ENCODE measurements at regions not wholly inside any gene's neighbourhood (a gene's known extent, or its start where the extent isn't known, plus 50 kb on each side); places are given as distances from the start of the nearest gene placed in this dataset.

- no peaks in the 10 kb centered on the region for H3K4me1 ChIP-seq (ENCODE audit: insufficient read depth, low read length)
- no peak overlapping the region for H3K9ac ChIP-seq (ENCODE audit: low read depth, low read length)
- H3K27ac ChIP-seq (ENCODE audit: low read length): no peak overlapping the region
- no peak overlapping the region for H3K4me3 ChIP-seq (ENCODE audit: low read length)
- no peaks in the 10 kb centered on the region for H3K36me3 ChIP-seq (ENCODE audit: insufficient read depth, low read depth, low read length)
- H3K27me3 ChIP-seq (ENCODE audit: insufficient read depth, low read length): no peaks in the 10 kb centered on the region
- H3K9me3 ChIP-seq (ENCODE audit: insufficient read depth, low read depth, low read length): no peaks in the 10 kb centered on the region; the same call in 1 of the 2 replicates
These were observed 930.7 kb downstream of the MCTP2 start for GRCh38 chr15:95162069-95162468.

DNA sequence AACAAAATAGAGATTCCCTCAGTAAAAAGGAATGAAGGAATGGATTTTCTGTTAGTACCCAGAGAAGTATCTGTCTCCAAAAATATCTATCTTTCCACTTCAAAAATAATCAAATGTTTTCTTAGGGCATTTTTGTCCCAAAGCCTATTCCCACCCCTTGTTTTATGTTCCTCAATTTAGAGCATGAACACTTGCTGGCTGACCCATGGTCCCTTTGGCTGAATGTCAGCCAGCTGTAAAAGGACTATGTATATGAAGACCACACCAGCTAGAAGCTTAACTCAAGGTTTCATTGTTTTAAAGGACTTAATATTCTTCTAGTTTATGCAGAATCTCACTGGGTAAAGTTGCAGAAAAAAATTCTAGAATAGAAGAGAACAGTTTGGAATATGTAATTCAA lies 931.2 kb downstream of the MCTP2 start:
- H3K9ac ChIP-seq (ENCODE audit: low read depth, low read length): no peak overlapping the region
- no peaks in the 10 kb centered on the region for H3K36me3 ChIP-seq (ENCODE audit: insufficient read depth, low read depth, low read length)
- H3K9me3 ChIP-seq (ENCODE audit: insufficient read depth, low read depth, low read length): no peaks in the 10 kb centered on the region; the same call in 1 of the 2 replicates
- H3K4me1 ChIP-seq (ENCODE audit: insufficient read depth, low read length): no peaks in the 10 kb centered on the region
- H3K4me3 ChIP-seq (ENCODE audit: low read length): no peak overlapping the region
- no peaks in the 10 kb centered on the region for H3K27me3 ChIP-seq (ENCODE audit: insufficient read depth, low read length)
- no peak overlapping the region for H3K27ac ChIP-seq (ENCODE audit: low read length)

GRCh38 chr15:95162967-95163531 lies 931.7 kb downstream of the MCTP2 start:
- Histone ChIP-seq H3K9ac (ENCODE audit: low read depth, low read length) (no peak overlapping the region), H3K9me3 (ENCODE audit: insufficient read depth, low read depth, low read length) (no peaks in the 10 kb centered on the region; the same call in 1 of the 2 replicates)

GRCh38 chr15:95168152-95168551 lies 936.8 kb downstream of the MCTP2 start:
- Histone ChIP-seq H3K9ac (ENCODE audit: low read depth, low read length) (no peak overlapping the region), H3K27ac (ENCODE audit: low read length) (no peak overlapping the region), H3K36me3 (ENCODE audit: insufficient read depth, low read depth, low read length) (no peaks in the 10 kb centered on the region), H3K9me3 (ENCODE audit: insufficient read depth, low read depth, low read length) (no peaks in the 10 kb centered on the region), H3K4me1 (ENCODE audit: insufficient read depth, low read length) (no peaks in the 10 kb centered on the region), H3K27me3 (ENCODE audit: insufficient read depth, low read length) (no peaks in the 10 kb centered on the region), H3K4me3 (ENCODE audit: low read length) (no peak overlapping the region)

More at GRCh38 chr15:95162967-95163531, 931.7 kb downstream of the MCTP2 start:
- H3K4me1 ChIP-seq (ENCODE audit: insufficient read depth, low read length): no peaks in the 10 kb centered on the region
- H3K27ac ChIP-seq (ENCODE audit: low read length): no peak overlapping the region
- no peak overlapping the region for H3K4me3 ChIP-seq (ENCODE audit: low read length)
- no peaks in the 10 kb centered on the region for H3K27me3 ChIP-seq (ENCODE audit: insufficient read depth, low read length)
- no peaks in the 10 kb centered on the region for H3K36me3 ChIP-seq (ENCODE audit: insufficient read depth, low read depth, low read length)

DNA sequence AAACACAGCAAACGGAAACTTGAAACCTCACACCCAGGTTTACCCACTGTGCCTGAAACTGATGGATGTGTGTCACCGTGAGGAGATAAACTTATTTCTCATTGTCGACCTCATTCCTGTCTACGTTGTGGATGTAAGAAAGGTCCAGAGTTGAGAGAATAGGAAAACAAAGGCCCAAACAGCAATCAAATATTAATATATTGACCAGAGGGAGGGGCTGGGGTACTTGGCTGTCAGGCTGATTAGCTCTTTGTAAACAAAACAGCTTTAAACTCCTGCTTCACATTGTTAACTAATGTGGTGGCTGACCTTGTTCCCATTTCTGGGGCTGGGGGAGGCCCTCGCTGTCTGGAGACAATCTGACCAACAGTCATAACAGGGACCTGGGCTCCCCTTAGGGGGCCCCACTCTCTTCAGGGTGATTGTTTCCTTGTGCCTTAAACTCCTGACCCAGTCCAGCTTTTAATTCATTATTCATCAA lies 937.6 kb downstream of the MCTP2 start:
- Histone ChIP-seq H3K9me3 (ENCODE audit: insufficient read depth, low read depth, low read length) (no peaks in the 10 kb centered on the region), H3K9ac (ENCODE audit: low read depth, low read length) (no peak overlapping the region), H3K4me1 (ENCODE audit: insufficient read depth, low read length) (no peaks in the 10 kb centered on the region), H3K36me3 (ENCODE audit: insufficient read depth, low read depth, low read length) (no peaks in the 10 kb centered on the region), H3K27me3 (ENCODE audit: insufficient read depth, low read length) (no peaks in the 10 kb centered on the region), H3K27ac (ENCODE audit: low read length) (no peak overlapping the region), H3K4me3 (ENCODE audit: low read length) (no peak overlapping the region)

- H3K27ac ChIP-seq (ENCODE audit: low read length): no peak overlapping the region
- no peak overlapping the region for H3K9ac ChIP-seq (ENCODE audit: low read depth, low read length)
- H3K27me3 ChIP-seq (ENCODE audit: insufficient read depth, low read length): no peaks in the 10 kb centered on the region
- no peak overlapping the region for H3K4me3 ChIP-seq (ENCODE audit: low read length)
- no peaks in the 10 kb centered on the region for H3K36me3 ChIP-seq (ENCODE audit: insufficient read depth, low read depth, low read length)
- H3K4me1 ChIP-seq (ENCODE audit: insufficient read depth, low read length): no peaks in the 10 kb centered on the region
- no peaks in the 10 kb centered on the region for H3K9me3 ChIP-seq (ENCODE audit: insufficient read depth, low read depth, low read length)
These were observed 938.4 kb downstream of the MCTP2 start for GRCh38 chr15:95169541-95170459.

GRCh38 chr15:95170561-95171380 lies 939.4 kb downstream of the MCTP2 start:
- H3K4me1 ChIP-seq (ENCODE audit: insufficient read depth, low read length): no peaks in the 10 kb centered on the region
- no peaks in the 10 kb centered on the region for H3K9me3 ChIP-seq (ENCODE audit: insufficient read depth, low read depth, low read length)
- no peak overlapping the region for H3K27ac ChIP-seq (ENCODE audit: low read length)
- H3K4me3 ChIP-seq (ENCODE audit: low read length): no peak overlapping the region
- no peaks in the 10 kb centered on the region for H3K27me3 ChIP-seq (ENCODE audit: insufficient read depth, low read length)
- H3K36me3 ChIP-seq (ENCODE audit: insufficient read depth, low read depth, low read length): no peaks in the 10 kb centered on the region
- no peak overlapping the region for H3K9ac ChIP-seq (ENCODE audit: low read depth, low read length)

- Histone ChIP-seq H3K4me3 (ENCODE audit: low read length) (no peak overlapping the region), H3K27me3 (ENCODE audit: insufficient read depth, low read length) (no peaks in the 10 kb centered on the region), H3K9me3 (ENCODE audit: insufficient read depth, low read depth, low read length) (no peaks in the 10 kb centered on the region), H3K36me3 (ENCODE audit: insufficient read depth, low read depth, low read length) (no peaks in the 10 kb centered on the region), H3K4me1 (ENCODE audit: insufficient read depth, low read length) (no peaks in the 10 kb centered on the region), H3K27ac (ENCODE audit: low read length) (no peak overlapping the region), H3K9ac (ENCODE audit: low read depth, low read length) (no peak overlapping the region)
These were observed 940.2 kb downstream of the MCTP2 start for GRCh38 chr15:95171564-95171963.

- no peak overlapping the region for H3K4me3 ChIP-seq (ENCODE audit: low read length)
- H3K9me3 ChIP-seq (ENCODE audit: insufficient read depth, low read depth, low read length): no peaks in the 10 kb centered on the region; the same call in 1 of the 2 replicates
- no peaks in the 10 kb centered on the region for H3K27me3 ChIP-seq (ENCODE audit: insufficient read depth, low read length)
- no peak overlapping the region for H3K27ac ChIP-seq (ENCODE audit: low read length)
- no peaks in the 10 kb centered on the region for H3K36me3 ChIP-seq (ENCODE audit: insufficient read depth, low read depth, low read length)
- H3K9ac ChIP-seq (ENCODE audit: low read depth, low read length): no peak overlapping the region
- no peaks in the 10 kb centered on the region for H3K4me1 ChIP-seq (ENCODE audit: insufficient read depth, low read length)
These were observed 943.2 kb downstream of the MCTP2 start for GRCh38 chr15:95174301-95175259.

DNA sequence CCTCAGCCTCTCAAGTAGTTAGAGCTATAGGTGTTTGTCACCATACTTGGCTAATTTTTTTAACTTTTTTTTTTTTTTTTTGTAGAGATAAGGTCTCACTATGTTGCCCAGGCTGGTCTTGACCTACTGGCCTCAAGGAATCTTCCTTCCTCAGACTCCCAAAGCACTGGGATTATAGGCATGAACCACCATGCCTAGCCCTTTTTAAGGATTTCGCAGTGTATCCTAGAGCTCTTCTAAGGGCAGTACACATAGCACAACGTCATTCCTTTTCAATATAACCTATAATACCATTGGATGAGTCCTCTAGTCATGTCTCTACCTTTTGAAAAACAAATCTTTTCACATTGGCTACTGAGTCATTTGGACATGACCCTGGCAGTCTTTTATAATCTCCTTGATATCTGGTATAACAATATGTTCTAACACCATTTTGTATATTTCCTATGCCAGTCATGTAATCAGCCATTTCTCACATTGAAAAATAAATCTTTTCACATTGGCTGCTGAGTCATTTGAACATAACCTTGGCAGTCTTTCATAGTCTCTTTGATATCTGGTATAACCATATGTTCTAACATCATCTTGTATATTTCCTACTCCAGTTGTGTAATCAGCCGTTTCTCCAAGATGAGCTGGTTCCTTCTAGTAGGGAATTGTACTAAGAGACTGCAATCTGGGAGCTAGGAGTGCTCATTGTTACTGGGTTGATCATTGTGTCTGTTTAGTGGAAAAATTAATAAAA lies 944.7 kb downstream of the MCTP2 start:
- no peaks in the 10 kb centered on the region for H3K36me3 ChIP-seq (ENCODE audit: insufficient read depth, low read depth, low read length)
- no peaks in the 10 kb centered on the region for H3K4me1 ChIP-seq (ENCODE audit: insufficient read depth, low read length)
- no peaks in the 10 kb centered on the region for H3K27me3 ChIP-seq (ENCODE audit: insufficient read depth, low read length)
- no peak overlapping the region for H3K9ac ChIP-seq (ENCODE audit: low read depth, low read length)
- H3K27ac ChIP-seq (ENCODE audit: low read length): no peak overlapping the region
- H3K4me3 ChIP-seq (ENCODE audit: low read length): no peak overlapping the region
- H3K9me3 ChIP-seq (ENCODE audit: insufficient read depth, low read depth, low read length): peaks cover 5% of the 10 kb centered on the region; the same call in 1 of the 2 replicates

Data from iPS-20b (cell line).